Neural cell (in vitro differentiated cells): ENCODE measurements at regions not wholly inside any gene's neighbourhood (a gene's known extent, or its start where the extent isn't known, plus 50 kb on each side); places are given as distances from the start of the nearest gene placed in this dataset.
A peak's percentile ranks its signal among the peaks of the same experiment; 100 is the strongest.

Experiments used
- H2AFZ ChIP-seq: fragments of 200-600, 300-800 bp; sonication (generic), shearing (Covaris generic); 2 replicates; pipeline ENCODE4 v1.6.0; 2014; ENCODE audit warnings: low read depth, mild to moderate bottlenecking, antibody characterized with exemption, low read length, moderate library complexity
- H3F3A ChIP-seq: fragments of 200-600 bp; shearing (Covaris generic); 2 replicates; pipeline ENCODE4 v1.6.1; 2016; ENCODE audit warnings: mild to moderate bottlenecking, moderate library complexity, mixed read lengths, antibody characterized with exemption, low read length; ENCODE audit not compliant: insufficient read depth, poor library complexity, severe bottlenecking
- H3K27ac ChIP-seq: fragments of 200-600, 300-800 bp; sonication (generic), shearing (Covaris generic); 2 replicates; pipeline ENCODE4 v1.5.1; 2014; ENCODE audit warnings: mild to moderate bottlenecking, low read length, moderate library complexity
- H3K27me3 ChIP-seq: fragments of 300-800, 200-600 bp; sonication (generic), shearing (Covaris generic); 2 replicates; pipeline ENCODE4 v1.6.0; 2014; ENCODE audit warnings: mild to moderate bottlenecking, low read depth, low read length, moderate library complexity; ENCODE audit not compliant: insufficient read depth
- H3K36me3 ChIP-seq: fragments of 300-800, 200-600 bp; sonication (generic), shearing (Covaris generic); 2 replicates; pipeline ENCODE4 v1.5.1; 2014; ENCODE audit warnings: mild to moderate bottlenecking, antibody characterized with exemption, low read length, moderate library complexity; ENCODE audit not compliant: insufficient read depth
- H3K4me2 ChIP-seq: fragments of 300-800, 200-600 bp; sonication (generic), shearing (Covaris generic); 2 replicates; pipeline ENCODE4 v1.6.0; 2014; ENCODE audit warnings: mild to moderate bottlenecking, low read length
- H3K4me3 ChIP-seq: fragments of 300-800, 200-600 bp; sonication (generic), shearing (Covaris generic); 2 replicates; pipeline ENCODE4 v1.5.1; 2014; ENCODE audit warnings: mild to moderate bottlenecking, low read length, moderate library complexity
- H3K79me2 ChIP-seq: fragments of 200-600 bp; shearing (Covaris generic); replicated peaks from 2 replicates; pipeline ENCODE4 v1.6.0; 2014; ENCODE audit warnings: mild to moderate bottlenecking, low read length, moderate library complexity; ENCODE audit not compliant: insufficient read depth
- H3K9ac ChIP-seq: fragments of 300-800, 200-600 bp; sonication (generic), shearing (Covaris generic); 2 replicates; pipeline ENCODE4 v1.6.1; 2016; ENCODE audit warnings: mild to moderate bottlenecking, low read length, mixed read lengths
- H3K9me2 ChIP-seq: fragments of 200-600 bp; shearing (Covaris generic); 2 replicates; pipeline ENCODE4 v1.6.1; 2016; ENCODE audit warnings: mild to moderate bottlenecking, low read length, mixed read lengths; ENCODE audit not compliant: insufficient read depth
- H3K9me3 ChIP-seq: fragments of 200-600, 300-800 bp; sonication (generic), shearing (Covaris generic); 2 replicates; pipeline ENCODE4 v1.6.1; 2016; ENCODE audit warnings: mild to moderate bottlenecking, mixed run types, low read length, moderate library complexity, mixed read lengths
- H4K20me1 ChIP-seq: fragments of 200-600 bp; shearing (Covaris generic); 2 replicates; pipeline ENCODE4 v1.6.1; 2016; ENCODE audit warnings: mild to moderate bottlenecking, mixed run types; ENCODE audit not compliant: insufficient read depth
- EP300 ChIP-seq: fragments of 450-650 bp; conservative IDR thresholded peaks from 2 replicates; pipeline ENCODE4 v1.6.1; 2014; ENCODE audit warnings: antibody characterized with exemption, mild to moderate bottlenecking, moderate library complexity; ENCODE audit not compliant: poor library complexity, severe bottlenecking
- EZH2 ChIP-seq: fragments of 200-600, 300-800 bp; shearing (Covaris generic), sonication (generic); IDR thresholded peaks from 2 replicates; pipeline ENCODE4 v1.6.1; 2014; ENCODE audit warnings: antibody characterized with exemption, low read length, borderline replicate concordance, mild to moderate bottlenecking; ENCODE audit not compliant: insufficient read depth, poor library complexity, severe bottlenecking
- MXI1 ChIP-seq: fragments of 450-650 bp; conservative IDR thresholded peaks from 2 replicates; pipeline ENCODE4 v1.6.1; 2014; ENCODE audit warnings: antibody characterized with exemption, mild to moderate bottlenecking; ENCODE audit not compliant: poor library complexity, severe bottlenecking
- POLR2AphosphoS5 ChIP-seq: IDR thresholded peaks from 2 replicates; pipeline ENCODE4 v1.6.1; 2012
- RAD21 ChIP-seq: fragments of 450-650 bp; conservative IDR thresholded peaks from 2 replicates; pipeline ENCODE4 v1.6.1; 2014; ENCODE audit warnings: antibody characterized with exemption, mild to moderate bottlenecking, moderate library complexity
- SMC3 ChIP-seq: fragments of 450-650 bp; conservative IDR thresholded peaks from 2 replicates; pipeline ENCODE4 v1.6.1; 2014; ENCODE audit warnings: antibody characterized with exemption, mild to moderate bottlenecking, moderate library complexity; ENCODE audit not compliant: poor library complexity
- TAF1 ChIP-seq: IDR thresholded peaks from 2 replicates; pipeline ENCODE4 v1.6.1; 2012; ENCODE audit warnings: low read depth
- TF ChIP-seq, protein P1 (sequence below): IDR thresholded peaks from 2 replicates; pipeline ENCODE4 v1.6.1; 2012; ENCODE audit warnings: borderline replicate concordance
- TF ChIP-seq, protein P2 (sequence below): fragments of 450-650 bp; IDR thresholded peaks from 2 replicates; pipeline ENCODE4 v1.5.1; 2014; ENCODE audit warnings: antibody characterized with exemption, mild to moderate bottlenecking, moderate library complexity; ENCODE audit not compliant: poor library complexity, severe bottlenecking

DNA sequence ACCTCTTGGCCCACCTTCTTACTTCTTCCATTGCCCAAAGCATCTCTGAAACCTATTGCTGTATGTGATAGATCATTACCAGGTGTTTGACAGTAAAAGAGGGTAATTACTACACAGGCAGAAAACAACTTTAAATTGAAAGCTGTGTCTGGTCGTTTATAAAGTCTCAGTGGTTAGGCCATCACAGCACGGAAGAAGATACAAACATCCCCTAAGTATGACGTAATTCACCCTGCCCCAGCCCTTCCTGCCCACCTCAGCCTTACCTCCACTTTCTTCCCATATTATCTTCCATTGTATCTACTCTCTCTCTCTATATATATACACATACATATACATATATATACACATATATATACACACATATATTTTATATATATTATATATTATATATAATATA lies 805.8 kb upstream of the PABPC4L start:
- TF ChIP-seq EP300 = no peak
- no peak for TF ChIP-seq EZH2
- no peak for TF ChIP-seq RAD21
- no peak for TF ChIP-seq POLR2AphosphoS5
- no peak for TF ChIP-seq MXI1
- TF ChIP-seq SMC3 = no peak
- TF ChIP-seq, protein P1, sequence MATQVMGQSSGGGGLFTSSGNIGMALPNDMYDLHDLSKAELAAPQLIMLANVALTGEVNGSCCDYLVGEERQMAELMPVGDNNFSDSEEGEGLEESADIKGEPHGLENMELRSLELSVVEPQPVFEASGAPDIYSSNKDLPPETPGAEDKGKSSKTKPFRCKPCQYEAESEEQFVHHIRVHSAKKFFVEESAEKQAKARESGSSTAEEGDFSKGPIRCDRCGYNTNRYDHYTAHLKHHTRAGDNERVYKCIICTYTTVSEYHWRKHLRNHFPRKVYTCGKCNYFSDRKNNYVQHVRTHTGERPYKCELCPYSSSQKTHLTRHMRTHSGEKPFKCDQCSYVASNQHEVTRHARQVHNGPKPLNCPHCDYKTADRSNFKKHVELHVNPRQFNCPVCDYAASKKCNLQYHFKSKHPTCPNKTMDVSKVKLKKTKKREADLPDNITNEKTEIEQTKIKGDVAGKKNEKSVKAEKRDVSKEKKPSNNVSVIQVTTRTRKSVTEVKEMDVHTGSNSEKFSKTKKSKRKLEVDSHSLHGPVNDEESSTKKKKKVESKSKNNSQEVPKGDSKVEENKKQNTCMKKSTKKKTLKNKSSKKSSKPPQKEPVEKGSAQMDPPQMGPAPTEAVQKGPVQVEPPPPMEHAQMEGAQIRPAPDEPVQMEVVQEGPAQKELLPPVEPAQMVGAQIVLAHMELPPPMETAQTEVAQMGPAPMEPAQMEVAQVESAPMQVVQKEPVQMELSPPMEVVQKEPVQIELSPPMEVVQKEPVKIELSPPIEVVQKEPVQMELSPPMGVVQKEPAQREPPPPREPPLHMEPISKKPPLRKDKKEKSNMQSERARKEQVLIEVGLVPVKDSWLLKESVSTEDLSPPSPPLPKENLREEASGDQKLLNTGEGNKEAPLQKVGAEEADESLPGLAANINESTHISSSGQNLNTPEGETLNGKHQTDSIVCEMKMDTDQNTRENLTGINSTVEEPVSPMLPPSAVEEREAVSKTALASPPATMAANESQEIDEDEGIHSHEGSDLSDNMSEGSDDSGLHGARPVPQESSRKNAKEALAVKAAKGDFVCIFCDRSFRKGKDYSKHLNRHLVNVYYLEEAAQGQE = no peak
- TF ChIP-seq, protein P2, sequence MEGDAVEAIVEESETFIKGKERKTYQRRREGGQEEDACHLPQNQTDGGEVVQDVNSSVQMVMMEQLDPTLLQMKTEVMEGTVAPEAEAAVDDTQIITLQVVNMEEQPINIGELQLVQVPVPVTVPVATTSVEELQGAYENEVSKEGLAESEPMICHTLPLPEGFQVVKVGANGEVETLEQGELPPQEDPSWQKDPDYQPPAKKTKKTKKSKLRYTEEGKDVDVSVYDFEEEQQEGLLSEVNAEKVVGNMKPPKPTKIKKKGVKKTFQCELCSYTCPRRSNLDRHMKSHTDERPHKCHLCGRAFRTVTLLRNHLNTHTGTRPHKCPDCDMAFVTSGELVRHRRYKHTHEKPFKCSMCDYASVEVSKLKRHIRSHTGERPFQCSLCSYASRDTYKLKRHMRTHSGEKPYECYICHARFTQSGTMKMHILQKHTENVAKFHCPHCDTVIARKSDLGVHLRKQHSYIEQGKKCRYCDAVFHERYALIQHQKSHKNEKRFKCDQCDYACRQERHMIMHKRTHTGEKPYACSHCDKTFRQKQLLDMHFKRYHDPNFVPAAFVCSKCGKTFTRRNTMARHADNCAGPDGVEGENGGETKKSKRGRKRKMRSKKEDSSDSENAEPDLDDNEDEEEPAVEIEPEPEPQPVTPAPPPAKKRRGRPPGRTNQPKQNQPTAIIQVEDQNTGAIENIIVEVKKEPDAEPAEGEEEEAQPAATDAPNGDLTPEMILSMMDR = no peak
- no peak for TF ChIP-seq TAF1
- no peaks in the 10 kb centered on the region for H3K27me3 ChIP-seq
- H3K27ac ChIP-seq = no peak overlapping the region
- no peaks in the 10 kb centered on the region for H3K36me3 ChIP-seq
- no peak overlapping the region for H2AFZ ChIP-seq
- no peaks in the 10 kb centered on the region for H4K20me1 ChIP-seq
- H3K4me2 ChIP-seq = no peak overlapping the region
- H3F3A ChIP-seq = no peaks in the 10 kb centered on the region
- no peaks in the 10 kb centered on the region for H3K9me2 ChIP-seq
- H3K4me3 ChIP-seq = no peak overlapping the region
- H3K9ac ChIP-seq = no peak overlapping the region
- no peaks in the 10 kb centered on the region for H3K79me2 ChIP-seq
- no peaks in the 10 kb centered on the region for H3K9me3 ChIP-seq

GRCh38 chr4:134999169-134999568 lies 797.6 kb upstream of the PABPC4L start:
- Histone ChIP-seq H3K9me3 (no peaks in the 10 kb centered on the region), H3K27me3 (no peaks in the 10 kb centered on the region), H3K9me2 (no peaks in the 10 kb centered on the region), H3K27ac (peak overlapping the region; percentile 93), H2AFZ (no peak overlapping the region), H3K4me3 (no peak overlapping the region), H3K36me3 (no peaks in the 10 kb centered on the region), H3K79me2 (no peaks in the 10 kb centered on the region), H4K20me1 (no peaks in the 10 kb centered on the region), H3F3A (no peaks in the 10 kb centered on the region), H3K9ac (peak overlapping the region; percentile 46), H3K4me2 (no peak overlapping the region)
- peak; percentile 37 for TF ChIP-seq RAD21
- TF ChIP-seq MXI1 = no peak
- TF ChIP-seq, protein P1 = peak; percentile 50
- TF ChIP-seq POLR2AphosphoS5 = peak; percentile 74
- TF ChIP-seq, protein P2 = no peak
- no peak for TF ChIP-seq EZH2
- TF ChIP-seq EP300 = peak; percentile 92
- TF ChIP-seq TAF1 = no peak
- TF ChIP-seq SMC3 = no peak
